Esophagus (tissue), 2 donors: ENCODE measurements at regions not wholly inside any gene's neighbourhood (a gene's known extent, or its start where the extent isn't known, plus 50 kb on each side); places are given as distances from the start of the nearest gene placed in this dataset.

ENCODE experiments used
- H3K27ac ChIP-seq, 2 donors: one replicate each; pipeline ENCODE4 v1.5.1; 2013; ENCODE audit warnings: low read depth in 2 of 2, mild to moderate bottlenecking in 2 of 2, inconsistent platforms in 1 of 2, low read length in 1 of 2, moderate library complexity in 1 of 2
- H3K27me3 ChIP-seq, 2 donors: one replicate each; pipeline ENCODE4 v1.6.1; 2013; ENCODE audit warnings: low read length in 2 of 2, control low read depth in 1 of 2, mild to moderate bottlenecking in 1 of 2; ENCODE audit not compliant: insufficient read depth in 2 of 2, control insufficient read depth in 1 of 2
- H3K36me3 ChIP-seq, 2 donors: one replicate each; pipeline ENCODE4 v1.6.1; 2013; ENCODE audit warnings: low read length in 1 of 2; ENCODE audit not compliant: control insufficient read depth in 2 of 2, insufficient read depth in 2 of 2
- H3K4me1 ChIP-seq, 2 donors: one replicate each; pipeline ENCODE4 v1.6.1; 2013; ENCODE audit warnings: low read length in 1 of 2; ENCODE audit not compliant: control insufficient read depth in 2 of 2, insufficient read depth in 2 of 2
- H3K4me3 ChIP-seq, 2 donors: one replicate each; pipeline ENCODE4 v1.5.1; 2013; ENCODE audit warnings: low read length in 2 of 2, mild to moderate bottlenecking in 2 of 2, low read depth in 1 of 2, moderate library complexity in 1 of 2
- H3K9me3 ChIP-seq, 2 donors: one replicate each; pipeline ENCODE4 v1.6.1; 2013; ENCODE audit warnings: mild to moderate bottlenecking in 2 of 2, low read depth in 1 of 2, low read length in 1 of 2, moderate library complexity in 1 of 2; ENCODE audit not compliant: control insufficient read depth in 2 of 2, insufficient read depth in 1 of 2
- WGBS, 2 donors: extraction: QIAGEN DNeasy Blood & Tissue Kit; methylation state at CpG; one replicate each; pipeline ENCODE4 v1.1.7; 2013; 5-methylcytosine and 5-hydroxymethylcytosine counted together
- donor health status: healthy with polysubstance abuse.
- donor health status: Bipolar disorder and iron deficiency.

- no peak overlapping the region for H3K4me3 ChIP-seq
- H3K36me3 ChIP-seq: no peaks in the 10 kb centered on the region
- H3K27ac ChIP-seq: peak overlapping the region in 1 of 2 donors; percentile 50
- WGBS, 2 donors: 58 to 65% methylated on average over 5 of the region's 5 CpGs
- H3K9me3 ChIP-seq: no peaks in the 10 kb centered on the region
- H3K4me1 ChIP-seq: peaks cover 17 to 35% of the 10 kb centered on the region in 2 donors
- no peaks in the 10 kb centered on the region for H3K27me3 ChIP-seq
Observed at GRCh38 chr12:123071857-123072256, 79.0 kb downstream of the PITPNM2 start.

GRCh38 chr12:123071099-123071800 lies 79.6 kb downstream of the PITPNM2 start:
- Histone ChIP-seq H3K27me3 (no peaks in the 10 kb centered on the region), H3K27ac (peak overlapping the region in 1 of 2 donors; percentile 70), H3K36me3 (no peaks in the 10 kb centered on the region), H3K4me3 (no peak overlapping the region), H3K4me1 (peaks cover 15 to 37% of the 10 kb centered on the region in 2 donors), H3K9me3 (no peaks in the 10 kb centered on the region)
- 30 to 48% methylated on average over 14 of the region's 14 CpGs for WGBS, 2 donors

DNA sequence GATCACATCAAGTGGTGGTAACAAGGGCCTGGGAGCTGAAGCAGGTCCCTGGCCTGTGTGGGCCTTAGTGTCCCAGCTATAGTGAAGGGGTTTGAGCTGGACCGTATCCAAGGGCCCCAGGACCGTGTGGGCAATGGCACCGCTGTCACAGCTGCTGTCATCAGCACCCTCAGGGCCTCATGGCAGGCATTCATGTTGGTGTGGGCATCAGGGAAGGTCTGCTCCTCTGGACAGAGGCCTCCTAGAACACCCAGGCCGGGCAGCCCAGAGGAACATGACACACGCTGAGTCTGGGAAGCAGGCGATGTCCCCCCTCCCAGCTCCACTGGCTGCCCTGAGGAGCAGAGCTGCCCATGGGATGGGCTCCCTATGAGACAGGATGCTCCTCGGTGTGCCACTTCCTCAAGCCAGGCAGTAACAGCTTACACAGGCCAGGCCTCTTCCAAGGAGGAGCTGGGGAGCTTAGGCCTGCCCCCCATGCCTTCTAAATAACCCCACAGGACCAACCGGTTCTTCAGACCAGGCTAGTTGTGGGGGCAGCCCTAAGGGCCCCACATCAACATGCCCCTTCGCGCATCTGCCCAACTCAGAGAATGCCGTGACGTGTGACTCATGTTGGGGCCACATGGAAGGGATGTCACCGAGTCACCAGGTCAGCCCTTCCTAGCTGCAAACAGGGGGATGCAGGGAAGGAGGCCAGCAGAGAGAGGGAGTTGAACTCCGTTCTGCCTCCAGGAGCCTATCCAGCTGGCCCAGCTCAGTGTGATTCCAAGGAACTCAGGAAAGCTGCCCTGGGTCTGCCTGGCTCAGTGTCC lies 80.4 kb downstream of the PITPNM2 start:
- Histone ChIP-seq H3K4me1 (peaks cover 21 to 44% of the 10 kb centered on the region in 2 donors), H3K9me3 (no peaks in the 10 kb centered on the region), H3K27me3 (no peaks in the 10 kb centered on the region), H3K27ac (peak overlapping the region in 1 of 2 donors; percentile 70), H3K36me3 (no peaks in the 10 kb centered on the region), H3K4me3 (no peak overlapping the region)
- WGBS, 2 donors: 54 to 57% methylated on average over 14 of the region's 14 CpGs

GRCh38 chr12:123069436-123070266 lies 81.2 kb downstream of the PITPNM2 start:
- peaks cover 25 to 45% of the 10 kb centered on the region in 2 donors for H3K4me1 ChIP-seq
- WGBS, 2 donors: 66 to 73% methylated on average over 12 of the region's 12 CpGs
- no peak overlapping the region for H3K4me3 ChIP-seq
- no peaks in the 10 kb centered on the region for H3K27me3 ChIP-seq
- no peaks in the 10 kb centered on the region for H3K9me3 ChIP-seq
- no peaks in the 10 kb centered on the region for H3K36me3 ChIP-seq
- peak overlapping the region in 1 of 2 donors; percentile 53 for H3K27ac ChIP-seq

DNA sequence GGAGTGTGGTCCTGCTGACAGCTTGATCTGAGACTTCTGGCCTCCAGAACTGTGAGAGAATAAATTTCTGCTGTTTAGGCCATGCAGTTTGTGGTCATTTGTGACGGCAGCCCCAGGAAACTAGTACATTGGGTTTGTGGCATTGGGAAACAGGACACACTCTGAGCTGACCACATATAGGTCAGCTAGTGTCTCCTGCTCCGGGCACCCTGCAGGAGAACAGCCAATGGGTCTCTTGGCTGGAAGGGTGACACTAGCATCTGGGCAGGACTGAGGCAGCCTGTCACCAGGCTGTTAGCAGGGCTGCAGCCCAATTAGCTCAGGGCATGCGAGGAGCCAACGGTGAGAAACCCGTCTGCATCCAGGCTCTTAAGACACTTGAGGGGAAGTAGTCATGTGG lies 83.2 kb downstream of the PITPNM2 start:
- H3K27me3 ChIP-seq: no peaks in the 10 kb centered on the region
- no peak overlapping the region for H3K4me3 ChIP-seq
- no peak overlapping the region for H3K27ac ChIP-seq
- H3K9me3 ChIP-seq: no peaks in the 10 kb centered on the region
- 91 to 95% methylated on average over 5 of the region's 5 CpGs for WGBS, 2 donors
- no peaks in the 10 kb centered on the region for H3K36me3 ChIP-seq
- peaks cover 34 to 58% of the 10 kb centered on the region in 2 donors for H3K4me1 ChIP-seq

DNA sequence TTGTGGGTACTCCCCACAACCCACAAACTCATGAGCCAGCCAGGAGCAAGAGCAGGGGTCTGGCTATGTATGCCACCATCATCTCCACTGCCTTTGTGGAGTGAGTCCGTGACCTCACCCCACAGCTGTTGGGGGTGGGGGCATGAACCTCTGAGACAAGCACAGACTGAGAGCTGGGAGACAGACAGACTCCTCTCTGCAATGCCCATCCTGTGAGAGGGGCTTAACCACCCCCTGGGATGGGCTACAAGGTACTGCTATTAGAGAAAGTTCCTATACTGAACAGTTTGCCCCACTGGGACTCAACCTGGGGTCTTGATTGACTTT lies 84.5 kb downstream of the PITPNM2 start:
- 89% methylated on average over 1 of the region's 1 CpG for WGBS, 2 donors
- no peaks in the 10 kb centered on the region for H3K9me3 ChIP-seq
- H3K27me3 ChIP-seq: no peaks in the 10 kb centered on the region
- H3K4me3 ChIP-seq: no peak overlapping the region
- H3K27ac ChIP-seq: no peak overlapping the region
- peaks cover 30 to 52% of the 10 kb centered on the region in 2 donors for H3K4me1 ChIP-seq
- H3K36me3 ChIP-seq: no peaks in the 10 kb centered on the region

- Histone ChIP-seq H3K36me3 (no peaks in the 10 kb centered on the region), H3K4me3 (no peak overlapping the region), H3K27me3 (no peaks in the 10 kb centered on the region), H3K27ac (peak overlapping the region in 1 of 2 donors; percentile 11), H3K9me3 (no peaks in the 10 kb centered on the region), H3K4me1 (peaks cover 30 to 47% of the 10 kb centered on the region in 2 donors)
- 75 to 81% methylated on average over 9 of the region's 9 CpGs for WGBS, 2 donors
Observed at GRCh38 chr12:123065676-123066383, 85.1 kb downstream of the PITPNM2 start.

DNA sequence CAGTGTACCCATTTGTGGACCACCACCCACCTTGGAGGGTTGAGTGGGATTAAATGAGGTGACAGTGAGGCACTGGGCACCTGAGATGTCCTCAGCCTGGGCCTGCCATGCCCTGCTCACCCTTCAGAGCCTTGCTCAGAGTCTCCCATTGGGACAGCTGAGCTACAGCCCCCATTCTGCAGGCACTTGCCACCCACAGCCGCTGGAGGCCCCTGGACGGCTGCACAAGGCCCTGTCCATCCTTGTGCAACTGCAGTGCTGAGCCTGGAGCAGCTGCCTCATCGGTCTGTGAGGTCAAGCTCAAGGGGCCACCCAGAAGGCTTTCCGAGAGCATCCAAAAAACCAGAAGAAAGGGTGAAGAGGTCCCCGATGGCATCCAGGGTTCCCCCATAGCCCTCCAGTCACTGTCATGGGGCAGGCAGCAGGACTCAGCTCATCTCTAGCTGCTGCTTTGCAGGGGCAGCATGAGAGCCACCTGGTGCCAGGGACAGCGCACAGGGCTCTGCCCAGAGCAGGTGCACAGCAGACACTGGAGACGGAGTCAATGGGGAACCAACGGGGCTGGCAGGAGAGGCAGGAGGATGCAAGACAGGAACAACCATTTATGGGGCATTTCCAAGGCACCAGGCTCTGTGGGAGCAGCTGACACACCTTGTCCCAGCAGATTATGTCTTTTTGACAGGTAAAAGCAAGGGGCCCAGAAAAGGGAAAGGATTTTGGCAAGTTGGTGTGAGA lies 84.6 kb downstream of the ARL6IP4 start:
- Histone ChIP-seq H3K4me1 (peaks cover 25 to 43% of the 10 kb centered on the region in 2 donors), H3K9me3 (no peaks in the 10 kb centered on the region), H3K27me3 (no peaks in the 10 kb centered on the region), H3K27ac (peak overlapping the region; percentile 36 to 59), H3K36me3 (no peaks in the 10 kb centered on the region), H3K4me3 (no peak overlapping the region)
- WGBS, 2 donors: 76% methylated on average over 8 of the region's 8 CpGs
